HG02885 (cell line): ENCODE measurements at regions not wholly inside any gene's neighbourhood (a gene's known extent, or its start where the extent isn't known, plus 50 kb on each side); places are given as distances from the start of the nearest gene placed in this dataset.
A peak's percentile ranks its signal among the peaks of the same experiment; 100 is the strongest.
"Not testable (repeated sequence)": the region's sequence is repeated elsewhere in the genome, so short reads cannot be mapped to it uniquely, and the experiment has no call there.

Source experiments
- ATAC-seq: cut with Tn5 transposase; IDR thresholded peaks from one replicate; pipeline ENCODE4 v1.9.1; 2021; ENCODE audit warnings: mild to moderate bottlenecking; ENCODE audit not compliant: unreplicated experiment, poor library complexity

- peak; percentile 100 for ATAC-seq
Measured at GRCh38 chr7:65080799-65081668, 74.5 kb upstream of the ERV3-1 start.

GRCh38 chr7:65074959-65075358 lies 68.5 kb upstream of the ERV3-1 start:
- not testable (repeated sequence) for ATAC-seq

GRCh38 chr7:65073160-65073559 lies 66.7 kb upstream of the ERV3-1 start:
- ATAC-seq = not testable (repeated sequence)

- not testable (repeated sequence) for ATAC-seq
Measured at GRCh38 chr7:65071854-65072431, 65.5 kb upstream of the ERV3-1 start.

- not testable (repeated sequence) for ATAC-seq
Measured at GRCh38 chr7:65069476-65069875, 63.0 kb upstream of the ERV3-1 start.

- ATAC-seq = not testable (repeated sequence)
Measured at GRCh38 chr7:65062566-65062965, 56.1 kb upstream of the ERV3-1 start.

GRCh38 chr7:65059247-65059646 lies 52.8 kb upstream of the ERV3-1 start:
- not testable (repeated sequence) for ATAC-seq
